Activated B cell treated with CpG ODN at 0.5 μM for 24 hours (primary cell): ENCODE measurements at regions not wholly inside any gene's neighbourhood (a gene's known extent, or its start where the extent isn't known, plus 50 kb on each side); places are given as distances from the start of the nearest gene placed in this dataset.
A peak's percentile ranks its signal among the peaks of the same experiment; 100 is the strongest.

ENCODE experiments used
- ATAC-seq: fragments of 200-7000 bp; cut with Tn5 transposase; one replicate; pipeline ENCODE4 v1.10.0; 2021; ENCODE audit warnings: low read depth, mild to moderate bottlenecking, moderate library complexity
- CTCF ChIA-PET: fragments of 350-600 bp; sonication (Branson Sonifier 250); formaldehyde crosslinking; loops from one replicate; lab custom pipeline; 2021; ENCODE audit warnings: antibody characterized with exemption; lab: Charles Lee
- POLR2A ChIA-PET: fragments of 350-600 bp; sonication (Branson Sonifier 250); formaldehyde crosslinking; loops from one replicate; lab custom pipeline; 2021; ENCODE audit warnings: antibody characterized with exemption; lab: Charles Lee
- DNase-seq: peaks from one replicate; pipeline ENCODE4 v3.0.0; 2022
- H3K27ac Mint-ChIP-seq: one replicate; pipeline ENCODE4 v1.8.0; 2020; ENCODE audit warnings: mixed read lengths
- H3K27me3 Mint-ChIP-seq: one replicate; pipeline ENCODE4 v1.8.0; 2021; ENCODE audit warnings: mixed read lengths
- H3K36me3 Mint-ChIP-seq: one replicate; pipeline ENCODE4 v1.8.0; 2021; ENCODE audit warnings: low read depth, mixed read lengths
- H3K4me1 Mint-ChIP-seq: one replicate; pipeline ENCODE4 v1.8.0; 2021; ENCODE audit warnings: mixed read lengths
- H3K4me3 Mint-ChIP-seq: one replicate; pipeline ENCODE4 v1.8.0; 2020; ENCODE audit warnings: mild to moderate bottlenecking, mixed read lengths
- H3K9me3 Mint-ChIP-seq: one replicate; pipeline ENCODE4 v1.8.0; 2020; ENCODE audit warnings: mixed read lengths
- intact Hi-C: fragments of 100-400 bp; cut with micrococcal nuclease; formaldehyde crosslinking; loops from one replicate; pipeline ENCODE4 v1.15.1; 2024
- TF ChIP-seq, protein P1 (sequence below): fragments of 200-600 bp; IDR thresholded peaks from one replicate; pipeline ENCODE4 v1.8.0; 2022; ENCODE audit warnings: antibody characterized with exemption, mild to moderate bottlenecking

DNA sequence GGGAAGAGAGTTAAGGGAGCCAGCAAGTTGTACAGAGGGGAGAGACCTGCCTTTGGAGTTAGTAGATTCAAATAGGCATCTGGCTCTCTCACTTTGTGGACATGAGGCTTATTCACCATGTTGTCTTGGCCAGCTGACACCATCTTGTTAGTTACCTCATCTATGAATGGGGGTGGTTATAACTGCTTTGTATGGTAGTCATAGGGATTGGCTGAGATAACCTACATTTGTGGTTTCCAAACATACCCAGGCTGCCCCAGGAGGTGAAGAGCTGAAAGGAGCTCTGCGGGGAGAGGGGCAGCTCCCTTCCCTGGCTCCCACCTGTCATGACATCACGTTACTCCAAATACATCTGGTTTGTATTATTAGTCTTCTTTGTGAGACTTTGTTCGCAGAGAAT lies 393.3 kb upstream of the AUTS2 start:
- Mint-ChIP-seq H3K36me3 (no peaks in the 10 kb centered on the region), H3K27me3 (no peaks in the 10 kb centered on the region), H3K4me1 (peaks cover 16% of the 10 kb centered on the region), H3K27ac (no peak overlapping the region), H3K9me3 (peaks cover 6% of the 10 kb centered on the region), H3K4me3 (no peak overlapping the region)
- POLR2A ChIA-PET = no interaction called here
- intact Hi-C loops = no loop called here
- TF ChIP-seq, protein P1, sequence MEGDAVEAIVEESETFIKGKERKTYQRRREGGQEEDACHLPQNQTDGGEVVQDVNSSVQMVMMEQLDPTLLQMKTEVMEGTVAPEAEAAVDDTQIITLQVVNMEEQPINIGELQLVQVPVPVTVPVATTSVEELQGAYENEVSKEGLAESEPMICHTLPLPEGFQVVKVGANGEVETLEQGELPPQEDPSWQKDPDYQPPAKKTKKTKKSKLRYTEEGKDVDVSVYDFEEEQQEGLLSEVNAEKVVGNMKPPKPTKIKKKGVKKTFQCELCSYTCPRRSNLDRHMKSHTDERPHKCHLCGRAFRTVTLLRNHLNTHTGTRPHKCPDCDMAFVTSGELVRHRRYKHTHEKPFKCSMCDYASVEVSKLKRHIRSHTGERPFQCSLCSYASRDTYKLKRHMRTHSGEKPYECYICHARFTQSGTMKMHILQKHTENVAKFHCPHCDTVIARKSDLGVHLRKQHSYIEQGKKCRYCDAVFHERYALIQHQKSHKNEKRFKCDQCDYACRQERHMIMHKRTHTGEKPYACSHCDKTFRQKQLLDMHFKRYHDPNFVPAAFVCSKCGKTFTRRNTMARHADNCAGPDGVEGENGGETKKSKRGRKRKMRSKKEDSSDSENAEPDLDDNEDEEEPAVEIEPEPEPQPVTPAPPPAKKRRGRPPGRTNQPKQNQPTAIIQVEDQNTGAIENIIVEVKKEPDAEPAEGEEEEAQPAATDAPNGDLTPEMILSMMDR = no peak
- ATAC-seq (no peak), DNase-seq (no peak)
- CTCF ChIA-PET = no interaction called here

DNA sequence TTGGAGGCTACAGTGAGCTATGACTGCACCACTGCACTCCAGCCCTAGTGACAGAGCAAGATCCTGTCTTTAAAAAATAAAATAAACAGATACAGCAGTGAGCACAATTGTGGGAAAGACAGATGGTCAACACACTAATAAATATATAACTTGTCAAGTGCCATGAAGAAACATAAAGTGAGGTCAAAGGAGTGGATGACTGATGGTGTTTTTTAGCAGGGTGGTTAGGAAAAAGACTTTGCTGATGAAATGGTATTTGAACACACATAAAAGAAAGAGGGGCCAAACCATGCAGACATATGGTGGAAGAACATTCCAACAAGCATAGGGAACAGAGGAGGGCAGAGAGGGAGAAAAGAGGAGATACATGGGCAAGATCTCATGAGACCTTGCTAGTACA lies 392.7 kb upstream of the AUTS2 start:
- H3K9me3 Mint-ChIP-seq = peaks cover 6% of the 10 kb centered on the region
- ATAC-seq = no peak
- CTCF ChIA-PET = no interaction called here
- H3K27ac Mint-ChIP-seq = no peak overlapping the region
- H3K4me3 Mint-ChIP-seq = no peak overlapping the region
- POLR2A ChIA-PET = no interaction called here
- DNase-seq = no peak
- H3K27me3 Mint-ChIP-seq = no peaks in the 10 kb centered on the region
- TF ChIP-seq, protein P1 = no peak
- intact Hi-C loops = no loop called here
- H3K4me1 Mint-ChIP-seq = peaks cover 16% of the 10 kb centered on the region
- H3K36me3 Mint-ChIP-seq = no peaks in the 10 kb centered on the region

DNA sequence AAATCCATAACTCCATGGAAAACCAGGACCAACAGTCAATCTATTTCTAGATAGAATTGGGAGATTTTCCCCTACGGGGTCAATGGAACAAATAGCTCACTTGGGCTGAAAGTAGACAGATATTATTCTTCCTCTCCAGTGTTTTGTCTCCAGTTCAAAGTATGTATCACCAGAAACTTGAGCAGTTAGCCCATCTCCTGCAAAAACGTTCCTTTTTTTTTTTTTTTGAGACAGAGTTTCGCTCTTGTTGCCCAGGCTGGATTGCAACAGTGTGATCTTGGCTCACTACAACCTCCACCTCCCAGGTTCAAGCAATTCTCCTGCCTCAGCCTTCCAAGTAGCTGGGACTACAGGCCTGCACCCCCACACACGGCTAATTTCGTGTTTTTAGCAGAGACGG lies 390.0 kb upstream of the AUTS2 start:
- intact Hi-C loops = loop anchor here (1.0 kb wide), 1 partner anchor 24 kb away; no protein-coding TSS in a partner anchor
- H3K27ac Mint-ChIP-seq = no peak overlapping the region
- TF ChIP-seq, protein P1 = no peak
- H3K4me1 Mint-ChIP-seq = peaks cover 21% of the 10 kb centered on the region
- DNase-seq (no peak), ATAC-seq (no peak)
- ChIA-PET CTCF (no interaction called here), POLR2A (interaction anchor here (0.7 to 1.0 kb wide), 3 partner anchors 28 to 1180 kb away, joined by 3 to 4 read pairs (median 3); no protein-coding TSS in a partner anchor)
- no peaks in the 10 kb centered on the region for H3K27me3 Mint-ChIP-seq
- H3K4me3 Mint-ChIP-seq = no peak overlapping the region
- H3K36me3 Mint-ChIP-seq = no peaks in the 10 kb centered on the region
- no peaks in the 10 kb centered on the region for H3K9me3 Mint-ChIP-seq

DNA sequence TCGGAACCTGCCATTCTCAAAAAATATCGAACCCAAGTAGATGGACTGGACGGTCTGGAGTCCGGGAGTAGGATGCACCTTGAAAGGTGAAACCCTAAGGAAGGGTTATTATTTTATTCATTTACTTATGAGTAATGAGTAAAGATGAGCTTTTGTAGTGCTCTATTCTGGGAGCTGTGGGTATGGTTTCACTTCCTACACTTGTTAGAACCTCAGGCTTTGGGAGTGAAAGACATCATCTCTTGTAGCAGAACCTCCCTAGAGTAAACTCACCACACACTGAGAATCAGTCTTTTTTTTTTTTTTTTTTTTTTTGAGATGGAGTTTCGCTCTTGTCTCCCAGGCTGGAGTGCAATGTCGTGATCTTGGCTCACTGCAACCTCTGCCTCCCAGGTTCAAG lies 389.4 kb upstream of the AUTS2 start:
- peak overlapping the region; percentile 38 for H3K4me3 Mint-ChIP-seq
- ChIA-PET POLR2A (interaction anchor here (0.7 to 1.0 kb wide), 3 partner anchors 28 to 1181 kb away, joined by 3 to 4 read pairs (median 3); no protein-coding TSS in a partner anchor), CTCF (no interaction called here)
- H3K27ac Mint-ChIP-seq = no peak overlapping the region
- DNase-seq = no peak
- no peaks in the 10 kb centered on the region for H3K9me3 Mint-ChIP-seq
- TF ChIP-seq, protein P1 = no peak
- no peaks in the 10 kb centered on the region for H3K36me3 Mint-ChIP-seq
- intact Hi-C loops = loop anchor here (1.0 kb wide), 1 partner anchor 25 kb away; no protein-coding TSS in a partner anchor
- peak; percentile 91 for ATAC-seq
- peaks cover 21% of the 10 kb centered on the region for H3K4me1 Mint-ChIP-seq
- H3K27me3 Mint-ChIP-seq = no peaks in the 10 kb centered on the region

DNA sequence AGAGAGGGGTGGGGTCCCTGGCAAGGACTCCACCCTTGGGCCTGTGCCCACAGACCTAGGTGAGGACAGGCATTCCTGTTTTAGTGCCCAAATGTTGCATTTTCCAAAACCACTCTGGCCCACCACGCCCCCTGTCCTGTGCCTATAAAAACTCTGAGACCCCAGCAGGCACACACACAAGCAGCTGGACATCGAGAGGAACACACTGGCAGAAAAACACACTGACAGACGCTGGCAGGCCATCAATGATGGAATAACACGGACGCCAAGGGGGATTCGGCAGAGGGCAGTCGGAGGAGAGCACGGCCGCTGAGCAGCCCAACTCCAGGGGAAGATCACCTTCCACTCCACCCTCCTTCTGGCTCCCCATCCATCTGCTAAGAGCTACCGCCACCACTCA lies 386.9 kb upstream of the AUTS2 start:
- ATAC-seq (no peak), DNase-seq (no peak)
- POLR2A ChIA-PET = no interaction called here
- Mint-ChIP-seq H3K27ac (no peak overlapping the region), H3K4me1 (peaks cover 21% of the 10 kb centered on the region), H3K4me3 (no peak overlapping the region), H3K27me3 (no peaks in the 10 kb centered on the region), H3K36me3 (no peaks in the 10 kb centered on the region), H3K9me3 (no peaks in the 10 kb centered on the region)
- TF ChIP-seq, protein P1 = no peak
- intact Hi-C loops = no loop called here
- CTCF ChIA-PET = no interaction called here
